H1 (cell line): ENCODE measurements at regions not wholly inside any gene's neighbourhood (a gene's known extent, or its start where the extent isn't known, plus 50 kb on each side); places are given as distances from the start of the nearest gene placed in this dataset.

ENCODE experiments used
- CHD7 ChIP-seq: fragments of 300-600 bp; sonication (generic); IDR thresholded peaks from 2 replicates; pipeline ENCODE4 v1.7.1; 2012; ENCODE audit warnings: low read length, moderate library complexity, mild to moderate bottlenecking, inconsistent platforms; ENCODE audit not compliant: insufficient replicate concordance
- CTBP2 ChIP-seq: IDR thresholded peaks from 2 replicates; pipeline ENCODE4 v1.7.0; 2011; ENCODE audit warnings: borderline replicate concordance, mild to moderate bottlenecking, moderate library complexity, mixed read lengths, low read length; ENCODE audit not compliant: insufficient read depth, insufficient read length
- SIRT6 ChIP-seq: IDR thresholded peaks from one replicate; pipeline ENCODE4 v1.7.1; 2012; ENCODE audit warnings: low read length, inconsistent platforms

GRCh38 chr3:139123377-139124095 lies 78.8 kb upstream of the PRR23C start (continued):
- TF ChIP-seq CHD7 (no peak), SIRT6 (no peak), CTBP2 (no peak)
- TF ChIP-seq, all 59 proteins: peak for 0
